ENCODE measurements at regions not wholly inside any gene's neighbourhood (a gene's known extent, or its start where the extent isn't known, plus 50 kb on each side); places are given as distances from the start of the nearest gene placed in this dataset.
A peak's percentile ranks its signal among the peaks of the same experiment; 100 is the strongest.

DNA sequence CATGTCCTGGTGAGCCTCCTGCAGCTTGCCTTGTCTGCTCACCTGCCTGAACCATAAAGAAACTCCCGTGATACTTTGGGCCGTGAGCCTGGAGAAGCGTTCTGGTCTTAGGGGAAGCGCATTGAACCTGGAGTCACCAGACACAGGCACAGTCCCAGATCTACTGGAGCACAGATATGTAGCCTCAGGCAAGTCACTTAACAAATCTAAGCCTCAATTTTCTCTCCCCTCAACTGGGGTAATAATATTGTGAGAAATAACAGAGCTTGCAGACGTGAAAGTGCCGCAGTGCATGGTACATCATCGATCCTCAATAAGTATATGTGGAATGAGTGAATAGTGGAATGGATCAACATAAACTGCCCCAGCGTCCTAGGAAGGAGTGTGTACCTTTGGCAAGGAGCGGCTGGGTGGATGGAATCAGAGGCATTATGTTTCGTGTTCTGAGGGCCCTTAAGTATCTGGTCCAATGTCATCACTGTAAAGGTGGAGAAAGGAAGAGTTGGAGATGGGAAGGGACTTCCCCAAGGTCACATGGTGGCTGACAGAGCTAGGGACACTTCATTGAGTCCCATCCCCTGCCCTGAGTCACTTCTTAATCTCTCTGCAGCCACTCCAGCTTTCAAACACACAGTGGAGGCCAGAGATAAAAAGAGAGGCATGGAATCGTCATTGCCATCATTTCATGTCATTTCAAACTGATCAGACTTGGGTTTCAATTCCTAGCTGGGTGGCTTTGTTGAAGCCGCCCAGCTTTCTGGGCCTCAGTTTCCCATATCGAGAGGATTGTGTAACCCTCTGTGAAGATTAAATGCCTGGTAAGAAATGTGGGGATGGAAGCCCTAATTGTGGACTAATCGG, 172.4 kb downstream of the DDX1 start:
- H3K4me1 ChIP-seq (ENCODE audit: insufficient read depth): no peaks in the 10 kb centered on the region
- H3K9me3 Mint-ChIP-seq: no peaks in the 10 kb centered on the region
- no peak overlapping the region for H3K4me3 ChIP-seq
- H3K27me3 ChIP-seq (ENCODE audit: insufficient read depth): no peaks in the 10 kb centered on the region
- H2AFZ ChIP-seq: 0 out of 2 replicates have a peak overlapping the region, but pooled peaks have one; percentile 32
- H3K36me3 Mint-ChIP-seq (ENCODE audit: low read depth): no peaks in the 10 kb centered on the region
- TF ChIP-seq ZNF114 (CRISPR knock-in tag; IDR thresholded peaks at IDR 0.05) (no peak), CREB1 (CRISPR knock-in tag; IDR thresholded peaks at IDR 0.05; ENCODE audit: low read depth) (no peak), CTCF (conservative IDR thresholded peaks at IDR 0.05; ENCODE audit: low read depth in 2 of 2) (no peak), EZH2 (IDR thresholded peaks at IDR 0.05; ENCODE audit: low read depth, unreplicated experiment) (no peak), ETS1 (IDR thresholded peaks at IDR 0.05) (no peak), STAT1 (IDR thresholded peaks at IDR 0.05; ENCODE audit: unreplicated experiment) (no peak), ZNF331 (CRISPR knock-in tag; IDR thresholded peaks at IDR 0.05; ENCODE audit: low read depth) (no peak), EZH2phosphoT487 (IDR thresholded peaks at IDR 0.05; ENCODE audit: unreplicated experiment) (no peak), JUNB (IDR thresholded peaks at IDR 0.05; ENCODE audit: unreplicated experiment) (no peak), NANOG (IDR thresholded peaks at IDR 0.05; ENCODE audit: borderline replicate concordance) (no peak), POLR2AphosphoS5 (IDR thresholded peaks at IDR 0.05; ENCODE audit: low read depth) (no peak)
- TF ChIP-seq, protein P1, sequence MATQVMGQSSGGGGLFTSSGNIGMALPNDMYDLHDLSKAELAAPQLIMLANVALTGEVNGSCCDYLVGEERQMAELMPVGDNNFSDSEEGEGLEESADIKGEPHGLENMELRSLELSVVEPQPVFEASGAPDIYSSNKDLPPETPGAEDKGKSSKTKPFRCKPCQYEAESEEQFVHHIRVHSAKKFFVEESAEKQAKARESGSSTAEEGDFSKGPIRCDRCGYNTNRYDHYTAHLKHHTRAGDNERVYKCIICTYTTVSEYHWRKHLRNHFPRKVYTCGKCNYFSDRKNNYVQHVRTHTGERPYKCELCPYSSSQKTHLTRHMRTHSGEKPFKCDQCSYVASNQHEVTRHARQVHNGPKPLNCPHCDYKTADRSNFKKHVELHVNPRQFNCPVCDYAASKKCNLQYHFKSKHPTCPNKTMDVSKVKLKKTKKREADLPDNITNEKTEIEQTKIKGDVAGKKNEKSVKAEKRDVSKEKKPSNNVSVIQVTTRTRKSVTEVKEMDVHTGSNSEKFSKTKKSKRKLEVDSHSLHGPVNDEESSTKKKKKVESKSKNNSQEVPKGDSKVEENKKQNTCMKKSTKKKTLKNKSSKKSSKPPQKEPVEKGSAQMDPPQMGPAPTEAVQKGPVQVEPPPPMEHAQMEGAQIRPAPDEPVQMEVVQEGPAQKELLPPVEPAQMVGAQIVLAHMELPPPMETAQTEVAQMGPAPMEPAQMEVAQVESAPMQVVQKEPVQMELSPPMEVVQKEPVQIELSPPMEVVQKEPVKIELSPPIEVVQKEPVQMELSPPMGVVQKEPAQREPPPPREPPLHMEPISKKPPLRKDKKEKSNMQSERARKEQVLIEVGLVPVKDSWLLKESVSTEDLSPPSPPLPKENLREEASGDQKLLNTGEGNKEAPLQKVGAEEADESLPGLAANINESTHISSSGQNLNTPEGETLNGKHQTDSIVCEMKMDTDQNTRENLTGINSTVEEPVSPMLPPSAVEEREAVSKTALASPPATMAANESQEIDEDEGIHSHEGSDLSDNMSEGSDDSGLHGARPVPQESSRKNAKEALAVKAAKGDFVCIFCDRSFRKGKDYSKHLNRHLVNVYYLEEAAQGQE (IDR thresholded peaks at IDR 0.05; ENCODE audit: unreplicated experiment): no peak
- H4K20me1 ChIP-seq (replicated peaks; ENCODE audit: insufficient read depth): no peaks in the 10 kb centered on the region
- H3K27ac Mint-ChIP-seq: no peak overlapping the region
- no peak overlapping the region for H3K4me3 Mint-ChIP-seq
- H3K4me1 Mint-ChIP-seq: peaks cover 15% of the 10 kb centered on the region
- no peaks in the 10 kb centered on the region for H3K79me2 ChIP-seq (replicated peaks; ENCODE audit: insufficient read depth)
- H3K9me2 ChIP-seq (ENCODE audit: insufficient read depth): no peaks in the 10 kb centered on the region
- peaks cover under 1% of the 10 kb centered on the region for H3K27me3 Mint-ChIP-seq (ENCODE audit: insufficient read depth, low read depth, poor library complexity)
- no peak for DNase-seq (ENCODE audit: low spot score)
- no peak overlapping the region for H3K4me2 ChIP-seq
- H3K27ac ChIP-seq (ENCODE audit: low read depth): no peak overlapping the region
- no peak for ATAC-seq
- no peaks in the 10 kb centered on the region for H3F3A ChIP-seq (replicated peaks; ENCODE audit: low read depth)
- no peaks in the 10 kb centered on the region for H3K36me3 ChIP-seq (ENCODE audit: insufficient read depth)

All from GM23338 (cell line).